SKM-1 treated with dmso at 0.1 percent for 144 hours (cell line): ENCODE measurements at regions not wholly inside any gene's neighbourhood (a gene's known extent, or its start where the extent isn't known, plus 50 kb on each side); places are given as distances from the start of the nearest gene placed in this dataset.
A peak's percentile ranks its signal among the peaks of the same experiment; 100 is the strongest.

Experiments
- DNase-seq: peaks from one replicate; lab custom pipeline; 2025; ENCODE audit not compliant: unreplicated experiment; lab: John Stamatoyannopoulos, UW

DNA sequence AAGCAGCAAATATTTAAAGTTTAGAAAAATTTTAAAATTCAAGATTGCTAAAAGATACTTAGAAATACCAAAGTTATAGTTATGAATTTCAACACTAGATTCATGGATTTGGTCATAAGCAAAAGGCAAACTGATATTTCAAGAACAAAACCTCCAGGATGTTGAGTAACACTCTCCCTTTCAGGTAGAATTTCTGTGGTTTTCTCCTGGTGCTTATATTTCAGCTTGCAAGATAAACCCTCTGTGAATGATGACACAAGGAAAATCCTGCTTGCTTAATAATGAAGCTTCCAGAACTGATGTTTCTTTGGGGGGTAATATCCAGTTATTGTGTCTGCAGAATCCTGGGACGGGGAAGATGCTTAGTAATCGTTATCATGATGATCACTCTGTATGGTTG lies 320.3 kb upstream of the EDNRB start:
- peak; percentile 58 for DNase-seq

DNA sequence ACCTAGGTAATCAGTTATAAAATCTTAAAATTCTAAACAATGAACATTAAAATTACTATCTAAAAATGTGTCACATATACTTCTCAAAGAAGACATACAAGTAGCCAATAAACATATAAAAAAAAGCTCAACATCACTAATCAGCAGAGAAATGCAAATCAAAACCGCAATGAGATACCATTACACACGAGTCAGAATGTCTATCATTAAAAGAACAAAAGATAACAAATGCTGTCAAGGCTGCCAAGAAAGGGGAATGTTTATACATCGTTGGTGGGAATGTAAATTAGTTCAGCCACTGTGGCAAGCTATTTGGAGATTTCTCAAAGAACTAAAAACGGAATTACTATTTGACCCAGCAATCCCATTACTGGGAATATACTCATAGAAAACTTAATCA lies 310.3 kb upstream of the EDNRB start:
- DNase-seq, result no peak

DNA sequence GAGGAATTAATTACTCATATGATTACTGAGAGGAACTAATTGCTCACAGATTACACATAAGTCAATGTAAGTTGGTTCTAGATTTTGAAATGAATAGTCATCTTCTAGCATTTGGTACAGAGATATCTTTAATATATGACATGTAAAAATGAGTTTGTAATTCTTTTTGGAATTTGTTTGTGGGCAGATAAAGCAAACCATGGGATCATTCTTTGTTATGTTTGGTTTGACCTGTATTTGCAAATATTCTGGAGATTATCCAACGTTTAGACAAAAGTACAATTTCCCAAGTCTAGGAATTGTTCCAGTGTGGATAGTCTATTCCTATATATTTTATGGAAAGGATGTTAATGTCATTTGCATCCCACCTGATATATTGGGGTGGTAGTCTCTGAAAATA lies 309.6 kb upstream of the EDNRB start:
- DNase-seq, result no peak

DNA sequence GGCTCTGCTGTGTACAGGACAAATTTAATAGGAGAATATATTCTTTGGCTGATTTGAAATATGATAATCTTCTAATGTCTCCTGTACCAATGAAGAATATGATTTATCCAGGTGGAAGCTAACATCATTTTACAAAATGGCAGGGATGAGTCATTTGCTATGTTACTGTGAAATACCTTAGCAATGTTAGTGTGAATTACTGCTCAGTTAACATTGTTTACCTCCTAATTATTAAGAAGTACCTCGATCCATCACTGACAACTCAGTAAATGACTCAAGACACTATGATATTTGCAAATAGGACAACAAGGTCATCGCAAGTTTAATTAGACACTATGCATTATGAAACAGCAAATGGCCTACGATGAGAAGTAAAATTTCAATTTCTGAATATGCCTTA lies 309.1 kb upstream of the EDNRB start:
- DNase-seq, result no peak

DNA sequence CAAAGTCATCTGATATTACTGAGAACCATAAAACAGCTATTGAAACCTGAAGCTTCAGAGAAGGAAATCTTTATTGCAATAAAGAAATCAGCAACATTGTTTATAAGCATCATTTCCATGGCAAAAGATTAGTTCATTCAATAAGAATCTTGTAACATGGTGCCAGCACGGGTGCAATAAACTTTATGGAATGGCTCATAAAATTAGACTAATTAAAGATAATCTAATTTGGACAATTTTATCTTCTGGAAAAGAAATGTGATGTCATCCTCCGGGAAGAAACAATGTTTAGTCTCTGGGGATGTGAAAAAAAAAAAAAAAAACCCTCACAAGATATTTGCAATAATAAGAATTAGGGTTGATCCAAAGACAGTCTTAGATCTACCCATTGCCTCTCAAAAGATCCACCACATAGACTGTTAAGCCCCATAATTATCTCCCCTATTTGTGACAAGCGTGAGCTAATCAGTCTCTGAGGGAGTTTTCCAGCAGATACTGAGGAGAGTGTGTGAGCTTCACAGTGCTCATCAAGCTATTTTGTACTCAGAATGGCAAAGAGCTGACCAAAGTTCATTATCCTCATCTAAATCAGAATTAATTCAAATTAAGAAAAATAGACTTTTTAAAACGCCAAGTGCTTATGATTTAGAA lies 297.0 kb upstream of the EDNRB start:
- no peak for DNase-seq

GRCh38 chr13:78201411-78201810 lies 282.8 kb upstream of the EDNRB start:
- no peak for DNase-seq

- DNase-seq, result no peak
These were observed 280.2 kb upstream of the EDNRB start for GRCh38 chr13:78198821-78199220.

DNA sequence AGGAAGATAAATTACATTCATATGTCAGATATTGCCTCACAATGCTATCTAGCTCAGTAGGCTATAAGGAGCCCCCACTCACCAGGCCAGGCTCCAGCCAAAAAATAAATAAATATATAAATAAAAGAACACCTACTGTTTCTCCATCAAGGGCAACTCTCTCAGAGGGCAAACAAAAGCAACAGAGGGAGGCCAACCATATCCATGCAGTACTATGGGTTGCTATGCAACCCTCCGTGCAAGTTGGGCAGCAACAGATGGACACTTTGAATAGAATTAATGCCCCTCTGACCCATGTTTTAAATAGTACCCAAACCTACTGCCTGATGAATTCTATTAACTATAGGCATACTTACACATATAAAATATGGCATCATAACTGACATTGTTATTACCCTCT lies 279.8 kb upstream of the EDNRB start:
- DNase-seq, result no peak

DNA sequence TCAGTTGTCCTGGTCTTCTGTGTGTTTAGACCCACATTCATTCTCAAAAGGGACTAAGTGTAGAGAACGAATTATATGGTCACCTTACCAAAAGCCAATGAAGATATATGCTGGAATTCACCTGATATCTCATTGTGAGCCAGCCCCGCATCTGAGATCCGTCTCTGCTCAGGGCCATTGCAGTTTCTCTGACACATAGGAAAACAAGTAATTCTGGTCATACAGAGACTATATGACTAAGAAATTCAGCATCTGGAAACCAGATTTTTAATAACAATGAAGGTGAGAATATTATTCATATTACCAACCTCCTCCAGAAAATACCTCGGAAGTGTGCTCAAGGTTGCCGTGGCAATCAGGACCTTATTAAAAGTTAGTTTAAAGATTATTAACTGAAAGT lies 278.6 kb upstream of the EDNRB start:
- no peak for DNase-seq

- no peak for DNase-seq
These were observed 276.4 kb upstream of the EDNRB start for GRCh38 chr13:78194904-78195639.

- DNase-seq, result no peak
These were observed 275.2 kb upstream of the EDNRB start for GRCh38 chr13:78193846-78194245.

DNA sequence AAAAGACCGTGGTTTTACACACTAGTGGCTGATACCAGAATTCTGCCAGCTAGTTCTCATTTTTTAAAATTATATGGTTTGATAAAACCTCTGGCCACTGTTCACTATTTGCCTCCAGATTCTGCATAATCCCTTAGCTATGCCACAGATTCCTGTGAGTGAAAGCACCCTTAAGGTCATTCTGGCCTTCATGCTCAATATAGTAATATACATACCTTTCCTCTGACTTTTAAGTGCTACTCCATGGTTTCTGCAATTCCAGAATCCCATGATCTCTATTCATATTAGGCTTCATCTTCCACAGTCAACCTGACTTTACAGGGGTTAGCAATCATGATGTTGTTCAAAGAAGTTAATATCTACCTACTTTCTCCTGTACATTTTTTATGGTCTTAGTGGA lies 274.1 kb upstream of the EDNRB start:
- no peak for DNase-seq

DNA sequence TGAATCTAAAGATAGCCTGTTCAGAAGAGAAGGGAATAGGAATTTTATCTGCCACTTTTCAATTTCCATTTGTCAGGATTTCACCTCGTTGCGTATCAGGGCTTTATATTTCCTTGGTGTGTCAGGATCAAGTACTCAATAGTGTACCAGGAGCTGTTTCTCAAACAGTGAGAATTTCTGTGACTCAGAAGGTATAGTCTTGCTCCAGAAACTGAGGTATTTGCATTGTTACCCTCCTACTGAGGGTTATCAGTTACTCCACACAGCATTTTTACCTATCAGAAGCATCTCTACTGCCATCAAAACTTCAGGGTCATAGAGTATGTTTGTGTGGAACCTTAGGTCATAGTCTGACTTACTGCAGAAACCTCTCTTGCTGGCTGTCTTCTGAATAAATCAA lies 271.7 kb upstream of the EDNRB start:
- DNase-seq, result no peak

- DNase-seq, result no peak
These were observed 269.1 kb upstream of the EDNRB start for GRCh38 chr13:78187781-78188180.

GRCh38 chr13:78185700-78186099 lies 267.1 kb upstream of the EDNRB start:
- no peak for DNase-seq

DNA sequence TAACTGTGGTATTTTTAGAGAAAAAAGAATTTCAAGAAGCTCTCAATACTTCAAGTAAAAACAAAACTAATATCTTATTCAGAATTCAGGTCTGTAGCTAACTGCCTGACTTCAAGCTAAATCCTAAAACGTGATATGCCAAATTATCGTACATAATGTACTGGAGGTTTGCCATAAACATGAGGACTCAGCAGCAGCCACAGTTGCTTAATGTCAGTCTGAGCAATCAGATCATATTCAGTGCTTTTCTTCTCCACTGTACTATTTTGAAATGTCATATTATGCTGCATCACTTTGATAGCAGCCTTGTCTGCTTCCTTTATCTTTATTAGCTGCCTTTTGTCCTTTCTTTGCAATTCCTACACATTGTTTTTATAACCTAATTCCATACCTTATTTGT lies 265.1 kb upstream of the EDNRB start:
- no peak for DNase-seq

DNA sequence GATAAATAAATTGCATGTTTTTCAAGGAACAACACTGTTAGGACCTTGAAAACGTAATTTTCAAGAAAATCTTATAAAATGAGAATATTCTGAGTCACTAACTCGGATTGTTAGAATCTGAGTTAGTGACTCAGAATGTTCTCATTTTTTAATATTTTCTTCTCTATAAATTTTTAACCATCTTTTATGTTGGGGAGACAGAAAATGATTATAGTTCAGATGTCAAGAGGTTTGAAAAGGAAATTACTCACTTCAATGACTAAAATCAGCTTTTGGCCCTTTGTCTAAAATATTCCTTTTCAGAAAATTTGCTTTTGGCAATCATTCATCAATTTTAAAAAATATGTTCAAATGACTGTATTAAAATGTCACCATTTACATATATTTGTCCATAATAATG lies 264.2 kb upstream of the EDNRB start:
- no peak for DNase-seq

DNA sequence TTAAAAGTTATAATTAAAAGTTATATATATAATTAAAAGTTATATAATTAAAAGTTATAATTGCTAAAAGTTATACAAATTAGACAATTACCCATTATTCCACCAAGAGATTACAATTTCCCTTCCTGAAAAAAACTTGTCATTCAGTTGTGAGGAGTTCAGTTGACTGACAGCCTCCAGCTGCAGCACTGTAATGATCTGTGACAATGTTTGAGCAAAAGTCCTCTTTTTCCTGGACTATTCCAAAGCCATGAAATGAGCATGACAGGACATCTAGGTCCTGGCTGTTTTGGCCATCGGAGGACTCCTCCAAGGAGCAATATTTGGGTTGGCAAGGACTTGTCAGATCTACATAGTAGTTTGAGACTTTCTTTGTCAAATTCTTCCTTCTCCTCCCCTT lies 258.7 kb upstream of the EDNRB start:
- no peak for DNase-seq

DNA sequence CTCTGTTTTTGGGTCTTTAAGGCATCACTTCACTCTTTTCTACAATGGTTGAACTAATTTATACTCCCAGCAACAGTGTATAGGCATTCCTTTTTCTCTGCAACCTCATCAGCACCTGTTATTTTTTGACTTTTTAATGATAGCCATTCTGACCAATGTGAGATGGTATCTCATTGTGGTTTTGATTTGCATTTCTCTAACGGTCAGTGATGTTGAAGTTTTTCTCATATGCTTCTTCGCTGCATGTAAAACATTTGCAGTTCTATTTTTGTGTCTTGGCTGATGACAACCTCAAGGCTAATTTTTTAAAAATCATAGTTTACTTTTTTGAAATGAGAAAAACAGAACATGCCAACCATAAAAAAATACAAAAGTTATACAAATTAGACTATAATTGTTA lies 258.2 kb upstream of the EDNRB start:
- DNase-seq, result no peak

GRCh38 chr13:78169386-78169785 lies 250.8 kb upstream of the EDNRB start:
- no peak for DNase-seq

DNA sequence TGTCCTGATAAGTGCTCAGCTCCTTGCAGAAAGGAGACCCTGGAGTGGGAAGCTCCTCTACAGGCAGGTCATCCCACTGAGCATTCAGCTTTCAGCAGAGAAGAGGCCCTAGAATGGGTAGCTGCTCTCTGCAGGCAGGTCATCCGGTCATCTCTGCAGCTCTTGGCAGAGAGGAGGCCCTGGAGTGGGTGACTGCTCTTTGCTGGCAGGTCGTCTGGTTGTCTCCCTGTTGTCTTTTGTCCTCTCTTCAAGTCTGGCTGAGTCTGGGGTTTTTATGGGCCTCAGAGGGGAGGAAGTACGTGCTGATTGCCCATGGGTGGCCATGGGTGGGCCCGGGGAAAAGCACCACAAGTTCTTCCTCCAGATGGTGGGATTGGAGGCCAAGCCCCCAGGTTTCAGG lies 250.3 kb upstream of the EDNRB start:
- no peak for DNase-seq

GRCh38 chr13:78161266-78161665 lies 242.6 kb upstream of the EDNRB start:
- DNase-seq, result no peak

GRCh38 chr13:78160793-78161192 lies 242.2 kb upstream of the EDNRB start:
- peak; percentile 98 for DNase-seq
